Inflammatory macrophage treated with lipopolysaccharide for 1 hour (primary cell): ENCODE measurements at regions not wholly inside any gene's neighbourhood (a gene's known extent, or its start where the extent isn't known, plus 50 kb on each side); places are given as distances from the start of the nearest gene placed in this dataset.
"Not testable (repeated sequence)": the region's sequence is repeated elsewhere in the genome, so short reads cannot be mapped to it uniquely, and the experiment has no call there.

ENCODE experiments used
- DNase-seq, 2 donors: peaks; one replicate each; pipeline ENCODE4 v3.0.0-alpha.2; 2020 to 2022

GRCh38 chr7:136527554-136527953 is 340.9 kb upstream of the CHRM2 start:
- DNase-seq: no peak

DNA sequence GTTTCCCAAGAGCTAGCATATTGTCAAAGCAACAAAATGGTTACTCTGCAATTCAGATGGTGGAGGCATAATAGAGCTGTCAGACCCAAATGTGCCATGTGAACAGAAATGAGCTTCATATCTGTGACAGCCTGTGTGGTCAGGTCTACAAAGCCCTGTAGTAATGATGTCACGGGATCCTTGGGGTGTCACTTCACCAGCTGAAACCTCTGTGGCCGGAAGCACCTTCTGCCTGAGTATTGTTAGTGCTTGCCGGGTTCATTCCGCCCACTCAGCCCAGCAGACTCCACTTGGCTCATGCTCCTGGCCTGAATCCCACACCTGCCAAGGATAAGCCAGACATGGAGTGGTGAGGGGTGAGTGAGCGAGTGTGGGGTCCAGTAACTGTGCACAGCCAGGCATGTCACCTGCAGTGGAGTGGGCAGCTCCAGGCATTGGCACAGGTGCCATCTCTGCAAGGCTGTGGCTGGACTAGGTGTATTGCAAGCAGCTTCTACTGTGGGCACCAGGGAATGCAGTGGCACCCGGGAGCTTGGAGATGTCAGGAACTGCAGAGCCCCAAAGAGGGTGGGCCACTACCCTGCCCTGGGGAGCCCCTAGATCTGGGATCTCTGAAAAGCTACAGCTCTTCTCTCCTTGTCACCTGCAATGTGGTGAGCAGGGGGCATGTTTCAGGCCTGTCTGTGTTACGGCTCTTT is 341.9 kb upstream of the CHRM2 start:
- no peak for DNase-seq

GRCh38 chr7:136523571-136523970 is 344.9 kb upstream of the CHRM2 start:
- DNase-seq: no peak

- no peak for DNase-seq
Observed at GRCh38 chr7:136517971-136518370, 350.5 kb upstream of the CHRM2 start.

DNA sequence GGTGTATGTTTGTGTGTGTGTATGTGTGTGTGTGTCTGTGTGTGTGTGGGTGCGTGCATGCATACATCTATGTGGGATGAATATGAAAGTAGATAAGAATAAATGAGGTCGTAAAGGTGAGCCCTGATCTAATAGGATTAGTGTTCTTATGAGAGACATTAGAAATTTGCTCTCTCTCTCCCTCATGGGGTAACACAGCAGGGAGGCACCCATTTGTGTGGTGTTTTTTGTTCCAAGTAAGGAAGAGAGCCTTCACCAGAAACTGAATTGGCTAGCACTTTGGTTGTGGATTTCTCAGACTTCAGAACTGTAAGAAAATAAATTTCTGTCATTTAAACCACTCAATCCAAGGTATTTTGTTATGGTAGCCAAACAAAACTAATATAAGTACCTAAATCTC is 353.7 kb upstream of the CHRM2 start:
- no peak for DNase-seq

DNA sequence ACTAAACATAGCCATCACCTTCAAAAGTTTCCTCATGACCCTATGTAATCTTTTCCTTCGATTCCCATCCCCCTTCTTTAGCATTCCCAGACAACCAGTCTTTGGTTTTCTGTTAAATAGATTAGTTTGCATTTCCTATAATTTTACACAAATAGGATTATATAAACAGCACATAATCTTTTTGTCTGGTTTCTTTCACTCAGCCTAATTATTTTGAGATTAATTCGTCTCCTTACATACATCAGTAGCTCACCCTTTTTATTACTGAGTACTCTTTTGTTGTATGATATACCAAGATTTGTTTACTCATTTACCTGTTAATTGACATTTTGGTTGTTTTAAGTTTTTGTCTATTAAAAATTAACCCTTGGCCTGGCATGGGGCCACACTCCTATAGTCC is 354.7 kb upstream of the CHRM2 start:
- DNase-seq: no peak

DNA sequence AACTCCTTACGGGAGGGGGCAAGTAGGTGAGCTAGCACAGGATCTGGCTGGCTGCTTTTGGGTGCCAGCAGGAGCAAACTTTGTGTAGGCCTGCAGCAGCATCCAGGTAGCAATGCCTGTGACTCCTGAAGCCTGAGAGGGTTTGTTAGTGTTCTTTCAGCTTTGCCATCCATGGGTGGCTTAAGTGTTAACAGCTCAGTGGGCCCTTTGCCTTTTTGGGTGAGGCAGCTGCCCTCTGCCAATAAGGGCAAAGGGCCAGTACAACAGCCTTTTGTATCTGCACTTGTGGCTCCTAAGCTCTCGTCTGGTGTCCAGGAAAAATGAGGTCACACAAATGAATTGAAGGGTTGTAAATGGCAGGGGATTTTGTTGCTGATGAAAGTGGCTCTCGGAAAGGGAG is 359.0 kb upstream of the CHRM2 start:
- DNase-seq: no peak

DNA sequence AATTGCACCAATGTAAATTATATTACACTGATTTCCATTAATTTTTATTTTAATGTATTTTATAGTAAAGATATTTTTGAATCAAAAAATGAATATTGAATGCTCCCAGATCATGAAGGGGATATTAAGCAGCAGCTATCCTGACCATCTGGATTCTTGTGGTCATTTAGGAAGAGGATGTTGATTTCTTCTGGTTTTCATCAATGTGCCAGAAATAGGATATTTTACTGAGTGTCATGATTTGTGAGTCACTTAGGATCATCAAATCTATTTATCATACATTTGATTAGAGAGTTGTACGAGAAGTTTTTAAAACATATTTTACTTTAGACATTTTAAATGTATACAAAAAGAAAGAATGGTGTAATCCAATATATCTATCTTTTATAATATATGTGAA is 366.3 kb upstream of the CHRM2 start:
- DNase-seq: no peak

DNA sequence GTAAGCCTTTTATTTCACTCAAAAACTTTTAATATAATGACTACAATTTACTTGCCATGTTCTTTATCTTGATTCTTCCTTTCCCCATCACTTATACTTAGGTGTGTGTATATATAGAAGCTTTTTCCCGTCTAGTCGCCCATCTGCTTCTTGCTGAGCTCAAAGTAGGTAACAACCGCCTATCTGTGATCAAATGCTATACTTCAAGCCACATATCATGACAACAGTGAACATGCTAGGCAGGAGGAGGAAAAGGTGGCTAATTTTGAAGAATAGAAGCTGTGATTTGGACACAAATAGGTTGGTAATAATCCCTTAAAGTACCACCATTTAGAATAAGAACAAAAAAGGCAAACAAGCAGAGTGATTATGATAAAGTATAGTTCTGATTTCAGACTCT is 367.3 kb upstream of the CHRM2 start:
- no peak for DNase-seq

DNA sequence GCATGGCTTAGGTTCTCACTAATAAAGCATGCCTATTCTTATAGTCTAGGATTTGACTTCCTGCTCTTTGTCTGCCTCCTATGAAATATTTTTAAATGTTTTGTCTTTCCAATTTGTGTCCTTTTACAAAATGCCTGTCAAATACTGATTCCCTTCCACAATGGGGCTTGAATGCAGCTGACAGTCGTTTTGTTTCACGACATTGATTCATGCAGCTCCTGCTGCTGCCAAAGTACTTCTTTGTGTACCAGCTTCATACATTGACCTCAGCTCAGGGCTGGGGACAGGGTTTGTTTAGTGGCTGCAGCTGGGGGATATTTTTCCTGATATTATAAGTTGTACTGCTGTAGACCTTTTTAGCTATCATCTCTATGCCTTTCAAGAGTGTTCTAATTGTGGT is 371.9 kb upstream of the CHRM2 start:
- DNase-seq: no peak

- no peak for DNase-seq
Observed at GRCh38 chr7:136495081-136495480, 373.4 kb upstream of the CHRM2 start.

DNA sequence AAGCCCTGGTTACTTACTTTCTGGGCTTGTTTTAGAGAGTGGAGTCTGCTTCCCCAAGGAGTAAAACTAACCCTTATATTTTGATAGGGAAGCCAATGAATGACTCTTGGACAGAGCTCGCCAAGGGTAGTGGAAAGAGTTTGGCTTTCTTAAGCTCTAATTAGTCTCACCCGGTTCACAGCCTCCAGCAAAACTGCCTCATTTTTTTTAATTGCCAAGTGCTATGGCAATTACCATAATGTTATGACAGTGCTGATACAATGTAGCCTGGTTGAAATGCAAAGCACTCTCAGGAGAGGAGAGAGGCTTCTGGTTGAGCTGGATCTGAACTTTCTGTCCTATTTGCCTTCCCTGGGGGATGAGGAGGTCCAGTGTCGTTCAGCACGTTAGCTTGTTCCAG is 376.1 kb upstream of the CHRM2 start:
- DNase-seq: no peak

DNA sequence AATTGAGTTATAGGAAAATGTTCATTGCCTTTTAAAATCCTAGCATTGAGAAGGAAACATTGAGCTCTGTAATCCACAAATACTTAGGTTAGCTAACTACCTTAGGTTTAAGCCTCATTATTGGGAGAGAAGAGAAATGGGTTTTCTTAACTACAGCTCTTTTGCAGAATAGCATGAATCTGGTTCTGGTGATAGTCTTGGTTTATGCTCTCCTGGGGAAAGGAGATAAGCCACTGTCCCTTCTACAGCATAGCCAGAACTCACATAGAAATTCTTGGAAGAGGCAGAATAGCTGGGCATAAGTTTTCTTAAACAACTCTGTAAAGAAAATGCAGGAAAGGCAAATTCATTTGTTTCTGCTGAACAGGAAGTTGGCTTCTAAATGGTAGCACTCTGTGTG is 378.6 kb upstream of the CHRM2 start:
- no peak for DNase-seq

GRCh38 chr7:136480901-136481300 is 387.6 kb upstream of the CHRM2 start:
- DNase-seq: no peak

DNA sequence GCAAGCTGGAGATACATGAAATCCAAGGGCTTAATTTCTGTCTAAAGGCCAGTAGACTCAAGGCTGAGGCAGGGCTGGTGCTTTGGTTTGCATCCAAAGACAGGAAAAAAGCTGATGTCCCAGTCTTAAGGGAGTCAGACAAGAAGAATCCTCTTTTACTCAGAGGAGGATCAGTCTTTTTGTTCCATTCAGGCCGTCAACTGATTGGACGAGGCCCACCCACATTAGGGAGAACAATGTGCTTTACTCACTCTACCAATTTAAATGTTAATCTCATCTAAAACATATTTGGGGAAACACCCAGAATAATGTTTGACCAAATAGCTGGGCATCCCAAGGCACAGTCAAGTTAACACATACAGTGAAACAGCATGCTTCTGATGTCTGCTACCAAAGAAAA is 388.5 kb upstream of the CHRM2 start:
- DNase-seq: no peak

DNA sequence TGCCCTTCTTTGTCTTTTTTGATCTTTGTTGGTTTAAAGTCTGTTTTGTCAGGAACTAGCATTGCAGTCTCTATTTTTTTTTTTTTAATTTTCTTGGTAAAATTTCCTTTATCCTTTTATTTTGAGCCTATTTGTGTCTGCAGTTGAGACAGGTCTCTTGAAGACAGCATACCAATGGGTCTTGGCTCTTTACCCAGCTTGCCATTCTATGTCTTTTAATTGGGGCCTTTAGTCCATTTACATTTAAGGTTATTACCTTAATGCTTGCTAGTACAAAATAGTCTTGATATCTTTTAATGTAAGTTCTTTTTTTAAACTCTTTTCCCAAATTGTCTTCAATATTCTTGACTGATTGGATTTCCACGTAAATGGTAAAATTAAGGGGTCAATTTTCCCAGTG is 398.3 kb upstream of the CHRM2 start:
- DNase-seq: no peak

DNA sequence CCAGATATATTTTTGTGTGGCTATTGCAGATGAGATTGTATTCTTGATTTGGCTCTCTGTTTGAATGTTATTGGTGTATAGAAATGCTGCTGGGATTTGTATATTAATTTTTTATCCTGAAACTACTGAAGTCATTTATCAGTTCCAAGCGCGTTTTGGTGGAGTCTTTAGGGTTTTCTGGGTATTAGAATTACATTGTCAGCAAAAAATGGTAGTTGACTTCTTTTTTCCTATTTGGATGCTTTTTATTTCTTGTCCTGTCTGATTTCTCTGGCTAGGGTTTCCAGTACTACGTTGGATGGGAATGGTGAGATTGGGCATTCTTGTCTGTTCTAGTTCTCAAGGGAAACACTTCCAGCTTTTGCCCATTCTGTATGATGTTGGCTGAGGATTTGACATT is 415.5 kb upstream of the CHRM2 start:
- no peak for DNase-seq

DNA sequence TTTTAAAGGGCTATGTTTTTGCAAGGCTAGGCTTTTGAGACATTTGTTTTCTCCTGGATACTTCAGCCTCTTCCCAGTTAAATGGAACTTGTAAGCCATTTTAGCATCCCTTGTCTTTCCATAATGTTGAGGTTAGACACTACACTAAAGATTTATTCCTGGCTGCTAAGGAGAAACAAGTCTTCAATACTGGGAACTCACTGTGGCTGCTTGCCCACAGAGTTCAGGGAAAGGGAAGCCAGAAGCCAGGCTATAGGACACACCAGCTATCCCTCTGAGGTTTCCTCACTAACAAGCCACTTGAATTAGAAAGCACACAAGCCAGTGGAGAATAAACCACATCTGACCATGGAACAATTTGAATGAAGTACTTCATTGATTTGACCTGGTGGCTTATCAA is 421.7 kb upstream of the CHRM2 start:
- DNase-seq: no peak

DNA sequence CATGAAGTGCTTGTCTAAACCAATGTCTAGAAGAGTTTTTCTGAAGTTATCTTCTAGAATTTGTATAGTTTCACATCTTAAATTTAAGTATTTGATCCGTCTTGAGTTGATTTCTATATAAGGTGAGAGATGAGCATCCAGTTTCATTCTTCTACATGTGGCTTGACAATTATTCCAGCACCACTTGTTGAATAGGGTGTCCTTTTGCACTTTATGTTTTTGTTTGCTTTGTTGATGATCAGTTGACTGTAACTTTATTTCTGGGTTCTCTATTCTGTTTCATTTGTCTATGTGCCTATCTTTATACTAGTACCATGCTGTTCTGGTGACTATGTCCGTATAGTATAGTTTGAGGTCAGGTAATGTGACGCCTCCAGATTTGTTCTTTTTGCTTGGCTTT is 426.6 kb upstream of the CHRM2 start:
- DNase-seq: no peak

- DNase-seq: not testable (repeated sequence)
Observed at GRCh38 chr7:136431736-136432135, 436.7 kb upstream of the CHRM2 start.

- no peak for DNase-seq
Observed at GRCh38 chr7:136424058-136424457, 444.4 kb upstream of the CHRM2 start.

DNA sequence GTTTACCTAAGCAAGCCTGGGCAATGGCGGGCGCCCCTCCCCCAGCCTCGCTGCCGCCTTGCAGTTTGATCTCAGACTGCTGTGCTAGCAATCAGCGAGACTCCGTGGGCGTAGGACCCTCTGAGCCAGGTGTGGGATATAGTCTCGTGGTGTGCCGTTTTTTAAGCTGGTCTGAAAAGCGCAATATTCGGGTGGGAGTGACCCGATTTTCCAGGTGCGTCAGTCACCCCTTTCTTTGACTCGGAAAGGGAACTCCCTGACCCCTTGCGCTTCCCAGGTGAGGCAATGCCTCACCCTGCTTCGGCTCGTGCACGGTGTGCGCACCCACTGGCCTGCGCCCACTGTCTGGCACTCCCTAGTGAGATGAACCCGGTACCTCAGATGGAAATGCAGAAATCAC is 442.6 kb upstream of the MTPN start:
- not testable (repeated sequence) for DNase-seq

DNA sequence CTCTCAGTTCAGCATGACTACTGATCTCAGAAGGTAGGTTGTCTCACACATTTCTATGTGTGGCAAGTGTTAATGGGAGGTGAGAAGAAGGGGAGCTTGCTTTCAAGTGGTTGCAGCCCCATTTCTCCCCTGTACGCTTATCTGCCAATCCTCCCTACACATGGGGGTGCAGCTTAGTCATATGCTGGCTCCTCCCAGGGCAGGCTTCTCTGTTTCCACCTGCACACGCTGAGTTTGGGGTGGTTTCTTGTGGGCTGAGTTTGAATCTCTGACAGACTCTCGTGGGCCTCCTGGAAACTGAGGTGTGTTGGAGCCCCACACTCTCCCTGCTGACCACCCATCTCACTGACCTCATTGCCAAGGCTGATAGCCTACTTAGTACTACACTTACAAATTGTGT is 435.8 kb upstream of the MTPN start:
- DNase-seq: no peak

GRCh38 chr7:136405931-136406777 is 429.0 kb upstream of the MTPN start:
- peak; percentile 30 to 65 for DNase-seq

DNA sequence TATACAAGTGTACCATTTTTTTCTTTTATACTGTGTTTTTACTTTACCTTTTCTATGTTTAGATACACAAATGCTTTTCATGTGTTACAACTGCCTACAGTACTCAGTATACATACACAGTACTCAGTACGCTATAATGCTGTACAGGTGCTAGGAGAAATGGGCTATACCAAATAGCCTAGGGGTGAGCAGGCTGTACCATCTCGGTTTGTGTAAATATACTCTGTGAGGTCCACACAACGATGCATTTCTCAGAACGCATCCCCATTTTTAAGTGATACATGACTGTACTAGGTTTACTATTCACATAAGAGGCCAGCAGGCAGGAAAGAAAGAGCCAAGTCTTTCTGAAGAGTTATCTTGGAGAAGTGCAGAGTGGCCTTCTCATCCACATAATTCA is 426.4 kb upstream of the MTPN start:
- DNase-seq: no peak
